NCI-H460 (cell line): ENCODE measurements at regions not wholly inside any gene's neighbourhood (a gene's known extent, or its start where the extent isn't known, plus 50 kb on each side); places are given as distances from the start of the nearest gene placed in this dataset.
A peak's percentile ranks its signal among the peaks of the same experiment; 100 is the strongest.
"Not testable (repeated sequence)": the region's sequence is repeated elsewhere in the genome, so short reads cannot be mapped to it uniquely, and the experiment has no call there.

Experiments used
- DNase-seq: peaks from one replicate; pipeline ENCODE4 v3.0.0-alpha.2; 2016; ENCODE audit warnings: low read depth; ENCODE audit errors: extremely low read depth

DNA sequence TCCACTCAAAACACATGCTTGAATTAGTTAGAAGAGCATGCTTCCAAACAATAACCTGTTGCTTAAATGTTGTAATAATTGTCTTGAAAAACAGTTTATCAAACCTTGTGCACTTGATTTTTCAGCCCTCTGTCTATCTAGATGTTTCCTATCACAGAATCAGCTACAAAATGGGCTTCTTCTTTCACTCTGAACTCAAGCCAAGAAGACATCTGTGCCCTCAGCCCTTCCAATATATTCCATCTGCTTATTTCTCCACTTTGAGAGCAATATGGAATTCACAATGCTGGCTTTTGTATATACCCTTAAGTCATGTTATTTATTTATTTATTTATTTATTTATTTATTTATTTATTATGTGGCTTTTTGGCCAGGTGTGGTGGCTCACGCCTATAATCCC lies 234.2 kb downstream of the TOX3 start:
- no peak for DNase-seq

DNA sequence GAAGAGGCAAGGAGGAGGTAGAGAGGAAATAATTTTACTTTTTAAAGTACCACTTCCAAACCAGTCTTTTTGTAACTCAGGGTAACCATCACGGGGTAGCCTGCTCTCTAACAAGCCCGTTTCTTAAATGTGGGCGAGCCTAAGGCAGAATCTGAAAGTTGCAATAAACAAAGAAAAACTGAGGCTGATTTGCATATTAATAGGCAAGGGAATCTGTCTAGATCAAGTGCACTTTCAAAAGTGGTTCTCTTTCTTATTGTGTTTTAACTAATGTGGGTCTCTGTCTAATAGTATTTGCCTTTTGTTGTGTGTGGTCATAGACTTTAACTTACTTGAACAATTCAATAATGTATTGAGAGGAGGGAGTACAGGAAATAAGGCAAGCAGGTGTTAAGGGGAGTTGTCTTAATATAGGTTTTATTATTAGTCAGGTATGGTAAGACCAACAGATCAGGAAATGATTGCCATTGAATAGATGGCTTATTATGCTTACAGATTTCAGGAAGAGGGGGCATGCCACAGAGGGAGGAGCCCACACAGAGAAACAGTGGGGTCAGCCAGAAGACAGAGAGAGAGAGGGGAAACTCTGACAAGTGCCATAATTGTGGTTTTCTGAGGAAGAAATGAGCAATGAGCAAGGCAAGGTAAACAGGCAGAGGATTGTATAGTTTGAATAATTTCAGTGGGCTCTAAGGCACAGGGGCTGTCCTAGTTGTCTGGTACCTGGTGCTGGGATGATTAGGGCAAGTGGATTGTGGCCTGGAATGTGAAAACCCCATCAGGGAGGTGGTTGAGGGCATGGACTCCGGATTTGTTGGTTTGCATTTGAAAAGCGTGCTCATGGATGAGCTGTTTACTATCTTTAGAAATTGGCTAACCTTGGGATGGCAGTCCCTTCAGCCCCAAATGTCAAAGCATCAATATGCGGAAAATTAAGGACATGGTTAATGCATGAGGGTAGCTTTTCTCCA lies 237.2 kb downstream of the TOX3 start:
- DNase-seq, result no peak

DNA sequence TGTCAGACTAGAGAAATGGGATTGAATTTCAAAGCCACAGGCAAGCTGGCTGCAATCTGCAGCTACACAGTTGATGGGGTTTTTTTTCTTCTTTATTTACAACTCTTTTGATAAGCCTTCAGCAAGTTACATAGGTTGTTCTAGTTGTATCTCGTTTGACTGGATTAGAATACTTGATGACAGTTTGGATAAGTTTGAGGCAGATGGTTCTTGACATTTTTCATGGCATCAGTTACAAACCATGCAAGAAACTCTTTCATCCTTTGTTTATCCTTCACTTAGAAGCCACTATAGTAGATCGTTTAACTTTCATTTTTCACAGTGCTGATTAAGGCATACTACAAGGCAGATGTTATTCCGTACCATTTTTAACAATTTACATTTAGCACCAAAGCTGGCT lies 238.9 kb downstream of the TOX3 start:
- no peak for DNase-seq

DNA sequence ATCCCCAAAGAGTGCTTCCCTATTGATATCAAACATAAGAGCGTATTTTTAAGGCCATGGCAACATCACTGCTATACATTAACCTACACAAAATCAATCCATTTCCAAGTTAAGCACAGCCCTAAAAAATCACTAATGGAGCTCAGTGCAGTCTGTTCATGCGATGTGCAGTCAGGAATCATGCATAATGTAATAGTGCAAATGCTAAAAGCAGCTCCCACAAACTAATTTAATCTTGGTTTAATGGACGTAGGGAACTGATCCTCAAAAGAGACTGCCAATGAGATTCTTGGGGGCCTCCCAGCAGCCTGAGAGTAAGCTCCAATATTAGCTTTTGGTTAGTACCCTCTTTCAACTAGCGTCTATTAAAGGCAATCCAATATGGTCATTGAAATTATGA lies 245.9 kb downstream of the TOX3 start:
- DNase-seq, result no peak

DNA sequence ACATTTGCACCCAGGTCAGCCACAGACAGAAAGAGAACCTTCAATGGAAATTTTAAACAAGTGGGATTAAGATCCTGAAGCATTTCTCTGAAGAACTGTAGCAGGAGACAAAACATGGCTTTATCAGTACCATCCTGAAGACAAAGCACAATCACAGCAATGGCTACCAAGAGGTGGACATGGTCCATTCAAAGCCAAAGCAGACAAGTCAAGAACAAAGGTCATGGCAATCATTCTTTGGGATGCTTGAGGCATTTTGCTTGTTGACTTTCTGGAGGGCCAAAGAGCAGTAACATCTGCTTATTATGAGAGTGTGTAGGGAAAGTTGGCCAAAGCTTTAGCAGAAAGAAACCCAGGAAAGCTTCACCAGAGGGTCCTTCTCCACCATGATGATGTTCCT lies 248.2 kb downstream of the TOX3 start:
- no peak for DNase-seq

DNA sequence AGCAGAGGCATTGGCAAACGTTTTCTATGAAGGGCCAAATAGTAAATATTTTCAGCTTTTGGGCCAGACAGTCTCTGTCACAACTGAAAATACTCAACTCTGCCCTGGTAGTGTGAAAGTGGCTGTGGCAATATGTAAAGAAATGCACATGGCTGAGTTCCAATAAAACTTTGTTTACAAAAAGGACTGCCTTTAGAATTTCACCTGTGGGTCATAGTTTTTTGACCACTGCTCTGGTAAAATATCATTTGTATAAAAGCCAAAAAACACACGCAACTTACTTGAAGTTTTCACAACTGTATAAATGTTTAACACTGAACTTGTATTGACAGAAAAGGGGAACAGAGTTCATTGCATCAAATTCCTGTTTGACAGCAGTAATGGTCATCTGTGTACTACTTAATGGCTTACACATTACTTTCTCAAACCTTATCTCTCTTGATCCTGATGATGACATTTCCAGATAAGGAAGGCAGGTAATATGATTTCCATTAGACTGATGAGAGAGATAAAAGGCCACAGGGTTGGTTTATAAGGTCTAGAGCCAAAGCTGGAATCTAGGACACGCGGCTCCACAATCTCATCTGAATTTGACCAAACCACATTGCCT lies 250.1 kb downstream of the TOX3 start:
- DNase-seq, result not testable (repeated sequence)

DNA sequence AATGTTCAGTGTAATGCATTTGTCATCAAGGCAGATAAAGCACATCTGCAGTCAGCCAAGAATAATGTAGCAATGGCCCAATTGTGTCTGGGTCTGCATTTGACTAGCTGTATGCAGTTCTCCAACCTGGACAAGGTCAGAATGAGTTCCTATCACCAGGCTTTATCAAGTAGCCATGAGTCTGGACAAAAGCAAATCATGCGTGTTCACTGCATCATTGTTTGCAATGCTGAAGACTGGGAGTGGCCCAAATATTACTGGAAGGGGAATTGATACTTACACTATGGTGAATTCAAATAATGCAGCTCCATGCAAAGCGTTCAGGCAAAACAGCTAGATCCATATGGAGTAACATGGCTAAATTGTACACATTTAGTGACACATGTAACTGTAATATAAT lies 250.9 kb downstream of the TOX3 start:
- DNase-seq, result no peak

DNA sequence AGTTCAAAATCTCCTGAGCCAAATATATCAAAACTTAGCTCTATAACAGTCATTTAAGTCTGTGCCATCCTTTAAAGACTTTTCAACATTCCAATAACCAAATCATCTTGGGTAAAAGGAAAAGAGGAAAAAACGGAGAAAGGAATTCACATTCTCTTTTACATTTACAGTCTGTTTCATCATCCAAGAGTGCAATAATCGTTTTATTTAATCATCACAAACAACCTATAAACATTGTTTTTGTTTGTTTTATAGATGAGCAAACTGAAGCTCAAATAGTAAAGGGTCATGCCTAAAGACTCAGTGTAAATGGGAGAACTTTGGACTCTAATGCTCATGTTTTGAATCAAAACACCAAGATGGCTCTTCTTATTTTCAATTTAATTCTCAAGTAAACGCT lies 252.3 kb downstream of the TOX3 start:
- DNase-seq, result no peak

DNA sequence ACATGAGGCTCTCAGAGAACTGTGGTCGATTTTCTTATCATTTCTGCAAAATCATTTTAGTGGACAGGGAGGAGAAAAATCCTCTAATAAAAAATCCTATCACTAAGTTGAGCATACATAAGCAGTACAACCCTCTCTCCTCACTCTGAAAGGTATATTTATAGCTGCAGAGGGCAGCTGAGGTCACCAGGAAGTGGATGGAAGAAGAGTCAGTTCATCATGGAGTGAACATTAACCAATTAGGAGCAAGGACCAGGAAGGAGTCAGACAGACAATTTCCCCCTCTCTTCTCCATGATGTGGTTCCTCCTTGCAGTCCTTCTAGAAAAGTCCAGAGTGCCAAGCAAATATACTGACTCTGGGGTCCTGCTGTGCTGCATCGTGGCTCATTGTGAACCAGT lies 253.7 kb downstream of the TOX3 start:
- no peak for DNase-seq

DNA sequence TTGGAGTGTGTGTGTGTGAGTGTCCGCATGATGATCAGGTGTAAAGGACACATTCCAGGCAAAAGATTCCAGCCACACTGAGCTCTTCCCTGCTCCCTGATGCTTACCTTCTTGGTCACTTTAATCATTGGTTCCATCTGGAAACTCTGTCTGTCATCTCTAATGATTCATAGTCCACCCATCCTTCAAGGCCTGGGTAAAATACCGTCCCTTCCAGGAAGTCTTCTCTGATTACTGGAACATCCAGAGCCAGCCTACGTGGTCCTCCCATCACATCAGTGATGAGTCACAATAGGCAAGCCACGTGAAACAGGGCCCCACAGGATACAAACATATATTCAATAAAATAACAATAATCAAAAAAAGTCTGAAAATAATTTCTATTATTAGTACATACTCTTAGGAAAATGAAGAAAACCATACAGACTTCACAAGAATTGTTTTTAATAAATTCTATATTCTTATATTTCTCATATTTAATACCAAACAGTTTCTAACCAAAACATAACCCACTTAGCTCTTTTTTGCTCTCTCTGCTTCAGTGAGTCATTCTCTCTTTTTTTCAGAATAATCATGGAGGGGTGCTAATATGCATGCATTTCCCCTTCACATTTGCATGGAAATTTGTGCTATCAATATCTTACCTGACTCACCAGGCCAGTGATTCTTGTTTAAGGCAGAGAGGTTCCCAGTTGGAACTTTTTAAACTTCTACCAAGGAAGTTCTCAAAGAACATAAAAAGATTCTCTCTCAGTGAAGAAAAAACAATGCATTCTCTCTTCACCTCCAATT lies 263.2 kb downstream of the TOX3 start:
- no peak for DNase-seq

DNA sequence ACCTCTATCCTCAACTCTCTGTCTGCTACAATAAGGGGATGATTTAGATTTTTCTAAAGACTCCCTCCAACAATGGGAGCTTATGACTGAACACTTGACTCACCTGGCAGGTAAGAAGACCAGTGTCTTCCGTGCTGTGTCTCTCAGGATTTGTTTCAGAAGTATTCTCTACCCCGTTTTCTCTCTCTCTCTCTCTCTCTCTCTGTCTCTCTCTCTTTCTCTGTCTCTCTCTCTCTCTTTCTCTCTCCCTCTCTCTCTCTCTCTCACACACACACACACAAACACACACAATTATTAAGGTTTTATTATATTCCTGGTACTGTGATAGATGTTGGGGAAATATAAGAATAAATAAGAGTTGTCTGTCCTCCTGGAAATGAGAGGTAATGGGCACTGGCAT lies 263.9 kb downstream of the TOX3 start:
- DNase-seq, result peak; percentile 7

DNA sequence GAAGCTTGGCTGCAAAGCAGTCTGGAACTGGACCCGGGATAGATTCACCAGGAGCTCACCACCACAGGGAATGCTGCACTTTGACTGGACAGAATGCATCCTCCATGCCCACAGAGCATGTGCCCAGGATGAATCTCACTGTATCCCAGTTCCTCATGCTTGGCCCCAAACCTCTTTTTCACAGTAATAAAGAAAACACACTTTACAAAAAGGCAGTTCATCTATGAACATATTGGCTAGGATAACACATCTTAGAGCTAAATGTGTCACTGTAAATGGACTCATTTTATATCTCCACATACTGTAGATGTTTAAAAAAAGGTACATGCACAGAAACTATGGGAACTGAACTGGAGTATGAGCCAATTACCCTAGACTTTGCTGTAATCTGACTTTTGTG lies 266.9 kb downstream of the TOX3 start:
- DNase-seq, result no peak

DNA sequence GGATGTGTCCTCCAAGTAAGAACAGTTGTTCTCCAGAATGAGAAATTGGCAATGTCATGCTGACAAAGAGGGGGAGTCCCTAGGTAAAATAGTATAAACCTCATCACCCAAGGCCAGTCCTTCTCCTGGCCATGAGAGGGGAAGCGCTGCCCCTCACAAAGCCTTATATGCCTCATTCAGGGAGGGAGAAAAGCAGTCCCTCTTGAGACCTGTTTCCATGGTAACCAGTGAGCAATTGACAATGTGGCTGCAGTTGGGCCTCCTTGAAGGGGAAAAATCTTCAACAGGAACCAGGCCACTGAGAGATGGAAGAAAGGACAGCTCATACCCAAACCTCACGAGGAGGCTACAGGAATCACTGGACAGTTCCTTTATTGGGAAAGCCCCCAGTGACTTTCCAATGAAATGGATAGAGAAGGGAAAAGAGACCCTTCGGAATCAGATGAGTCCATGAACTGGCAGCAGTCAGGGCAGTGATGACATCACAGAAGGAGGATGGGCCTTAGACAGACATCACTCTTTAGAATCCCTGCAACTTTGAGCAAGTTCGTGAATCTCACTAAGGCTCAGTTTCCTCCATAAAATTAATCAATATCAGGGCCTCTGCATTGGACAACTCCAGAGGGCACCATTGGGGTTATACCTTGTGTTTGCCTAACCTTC lies 275.7 kb downstream of the TOX3 start:
- DNase-seq, result no peak

DNA sequence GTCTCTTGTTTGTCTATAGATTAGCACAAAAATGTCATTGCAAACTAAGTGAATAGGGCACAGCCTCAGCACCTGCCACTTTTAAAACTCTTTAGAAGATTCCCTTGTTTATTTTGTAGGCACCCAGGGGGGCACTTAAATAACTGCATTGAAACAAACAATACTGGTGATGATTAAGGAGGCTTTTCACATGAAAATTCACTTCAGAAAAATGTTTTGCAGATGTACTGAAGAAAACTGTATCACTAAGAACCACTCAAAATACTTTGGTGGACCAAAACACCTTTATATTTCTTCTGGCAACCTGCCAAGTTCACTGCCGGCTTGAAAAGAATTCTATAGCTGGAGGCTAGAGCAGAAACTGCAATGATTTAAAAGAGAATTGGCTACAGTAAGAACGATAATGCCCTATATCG lies 281.5 kb downstream of the TOX3 start:
- DNase-seq, result no peak

DNA sequence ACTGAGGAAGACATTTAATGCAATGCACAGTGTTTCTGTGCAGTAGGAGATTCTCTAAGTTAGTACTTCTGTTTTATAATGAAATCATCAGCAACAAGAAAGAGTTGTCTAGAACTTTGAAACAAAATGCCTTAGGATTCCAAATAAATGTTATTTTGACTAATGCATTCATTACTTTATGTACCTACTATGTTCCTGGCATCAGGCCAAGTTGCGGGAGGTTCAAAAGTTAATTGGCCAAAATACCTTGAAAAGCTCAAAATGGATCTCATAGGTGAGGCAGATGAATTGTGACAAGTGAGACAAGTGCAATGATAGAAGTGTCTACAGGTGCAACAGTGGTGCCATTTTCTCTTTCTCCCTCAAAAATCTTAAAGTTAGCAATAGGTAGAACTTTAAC lies 289.4 kb downstream of the TOX3 start:
- no peak for DNase-seq

DNA sequence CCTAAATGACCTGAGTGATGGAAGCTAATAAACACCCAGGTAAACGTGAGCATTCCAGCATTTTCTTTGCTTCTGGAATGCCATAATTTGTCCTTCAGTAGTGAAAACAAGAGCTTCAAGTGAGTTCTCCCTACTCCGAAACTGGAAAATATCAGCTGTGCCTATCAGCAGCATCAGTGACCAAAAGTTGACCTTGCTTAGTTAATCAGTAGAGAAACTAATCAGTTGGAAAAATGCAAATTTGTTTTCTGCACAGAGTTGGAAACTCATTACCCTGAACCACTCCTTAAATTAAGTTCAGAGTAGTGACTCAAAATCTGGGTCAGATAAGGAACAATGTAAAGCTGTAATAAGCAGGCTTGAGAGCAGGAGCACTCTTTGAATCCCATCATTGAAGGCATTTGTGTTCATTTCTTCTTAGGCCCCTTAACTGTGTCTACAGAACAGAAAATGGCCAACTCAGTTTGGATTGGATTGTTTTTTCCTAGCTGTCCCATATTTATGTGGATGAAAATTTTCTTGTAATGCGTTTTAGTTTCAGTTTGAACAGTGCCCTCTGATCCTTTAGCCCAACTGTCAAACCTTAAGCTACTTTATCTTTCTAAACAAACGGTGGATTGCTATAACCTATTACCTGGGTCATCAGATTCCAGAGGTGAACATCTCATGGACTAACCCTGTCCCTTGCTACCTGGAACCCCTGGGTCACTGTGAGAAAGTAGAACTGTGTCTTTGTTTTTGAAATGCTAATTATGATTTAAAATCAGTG lies 290.4 kb downstream of the TOX3 start:
- DNase-seq, result no peak

DNA sequence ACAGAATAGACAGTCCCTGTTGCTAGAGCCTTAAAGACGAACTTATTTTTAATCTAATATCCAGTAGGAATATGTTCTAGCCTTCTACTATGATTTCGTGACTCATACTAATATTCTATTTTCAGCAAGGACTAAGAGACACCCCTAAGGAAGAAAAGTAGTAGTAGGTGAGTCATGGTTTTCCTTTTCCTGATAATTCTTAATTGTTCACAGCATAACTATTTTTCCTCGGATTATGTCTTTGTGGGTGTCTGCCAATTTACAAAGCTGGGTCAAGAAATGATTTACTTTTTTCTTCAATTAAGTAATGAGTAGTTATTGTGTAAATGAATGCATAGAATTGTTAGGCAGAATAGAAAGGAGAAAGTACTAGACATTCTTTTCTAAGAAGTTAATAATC lies 292.2 kb downstream of the TOX3 start:
- DNase-seq, result no peak

DNA sequence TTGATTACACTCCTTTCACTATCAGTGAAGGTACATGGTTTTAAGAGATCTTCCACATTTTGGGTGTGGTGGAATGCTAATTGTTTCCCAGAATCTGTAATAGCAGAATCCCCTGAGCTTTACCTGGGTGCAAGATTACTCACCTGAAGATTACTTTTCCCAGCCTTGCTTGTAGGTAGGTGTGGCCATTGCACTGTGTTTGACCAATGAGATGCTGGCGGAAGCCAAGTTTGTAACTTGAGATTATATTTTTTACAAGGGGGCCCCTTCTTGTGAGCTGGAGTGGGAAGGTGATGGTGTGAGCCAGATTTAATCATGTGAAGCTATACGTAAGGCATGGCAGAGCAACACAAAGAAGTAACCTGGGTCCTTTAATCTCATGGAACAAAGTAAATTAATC lies 294.3 kb downstream of the TOX3 start:
- DNase-seq, result no peak

DNA sequence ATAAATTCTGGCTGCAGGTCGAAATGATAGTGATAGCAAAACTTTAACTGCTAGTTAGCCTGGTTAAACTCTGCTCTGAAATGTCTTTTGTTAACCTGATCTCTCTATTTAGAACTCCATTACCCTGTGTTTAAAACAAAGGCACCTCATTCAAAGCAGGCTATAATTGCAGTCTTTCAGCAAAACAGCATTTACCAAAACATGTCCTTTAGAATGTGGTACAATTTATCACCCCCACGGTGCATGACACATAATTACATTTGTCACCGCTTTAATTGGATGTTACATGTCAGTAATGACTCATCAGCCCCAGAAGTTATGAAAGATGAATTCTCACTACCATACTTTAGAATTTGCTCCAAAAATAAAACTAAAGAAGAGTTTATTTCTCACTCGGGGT lies 295.4 kb downstream of the TOX3 start:
- DNase-seq, result no peak

DNA sequence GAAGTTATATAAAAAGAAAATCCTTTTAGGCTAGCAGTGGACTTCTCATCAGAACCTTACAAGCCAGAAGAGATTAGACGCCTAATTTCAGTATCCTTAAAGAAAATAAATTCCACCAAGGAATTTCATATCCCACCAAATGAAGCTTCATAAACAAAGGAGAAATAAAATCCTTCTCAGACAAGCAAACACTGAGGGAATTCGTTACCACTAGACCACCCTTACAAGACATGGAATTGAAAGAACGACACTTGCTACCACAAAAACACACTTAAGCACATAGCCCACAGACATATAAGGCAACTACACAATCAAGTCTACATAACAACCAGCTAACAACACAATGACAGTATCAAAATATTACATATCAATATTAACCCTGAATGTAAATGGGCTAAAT lies 299.2 kb downstream of the TOX3 start:
- DNase-seq, result no peak
